ENCODE measurements at regions not wholly inside any gene's neighbourhood (a gene's known extent, or its start where the extent isn't known, plus 50 kb on each side); places are given as distances from the start of the nearest gene placed in this dataset.

DNA sequence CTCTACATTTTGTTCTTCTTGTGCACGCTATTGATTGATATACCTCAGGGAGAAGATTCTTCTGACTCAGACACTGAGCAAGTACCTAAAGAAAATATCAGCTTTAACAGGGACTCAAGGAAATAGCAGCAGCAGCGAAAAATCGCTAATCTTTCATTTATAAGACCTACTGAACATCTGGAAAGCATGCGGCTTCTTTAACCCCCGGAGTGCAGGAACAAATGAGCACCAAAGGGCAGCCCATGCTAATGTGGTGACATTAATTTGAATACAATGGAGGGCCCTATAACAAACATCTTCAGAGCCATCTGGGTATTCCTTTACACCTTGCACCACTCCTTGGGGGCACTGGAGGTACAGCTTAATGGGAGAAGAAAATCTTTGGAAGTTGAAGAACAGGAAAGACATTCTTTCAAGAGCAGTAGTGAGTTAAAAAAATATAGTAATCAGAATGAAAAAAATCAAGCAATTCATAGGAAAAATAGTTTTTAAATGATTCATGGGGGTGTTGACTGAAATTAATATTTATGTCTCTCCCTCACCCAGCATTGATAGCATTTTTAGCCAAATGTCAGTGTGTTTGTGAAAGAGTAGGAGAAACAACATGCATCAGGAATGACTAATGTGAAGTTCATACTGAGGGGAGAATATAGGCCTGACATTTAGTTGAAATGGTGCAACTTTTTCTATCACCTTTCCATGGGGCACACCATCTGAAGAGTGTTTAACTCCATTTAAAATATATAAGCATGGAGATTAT is 281.7 kb downstream of the HRH4 start:
- Mint-ChIP-seq H3K27me3 (peaks cover 3% of the 10 kb centered on the region), H3K4me3 (no peak overlapping the region), H3K9me3 (ENCODE audit: low read depth) (no peaks in the 10 kb centered on the region), H3K27ac (no peak overlapping the region), H3K36me3 (ENCODE audit: low read depth) (no peaks in the 10 kb centered on the region), H3K4me1 (no peaks in the 10 kb centered on the region)
- DNase-seq (no peak), ATAC-seq (no peak)
- ChIA-PET CTCF (no interaction called here), POLR2A (no interaction called here)
- intact Hi-C loops (cut with DNase I, micrococcal nuclease): no loop called here

DNA sequence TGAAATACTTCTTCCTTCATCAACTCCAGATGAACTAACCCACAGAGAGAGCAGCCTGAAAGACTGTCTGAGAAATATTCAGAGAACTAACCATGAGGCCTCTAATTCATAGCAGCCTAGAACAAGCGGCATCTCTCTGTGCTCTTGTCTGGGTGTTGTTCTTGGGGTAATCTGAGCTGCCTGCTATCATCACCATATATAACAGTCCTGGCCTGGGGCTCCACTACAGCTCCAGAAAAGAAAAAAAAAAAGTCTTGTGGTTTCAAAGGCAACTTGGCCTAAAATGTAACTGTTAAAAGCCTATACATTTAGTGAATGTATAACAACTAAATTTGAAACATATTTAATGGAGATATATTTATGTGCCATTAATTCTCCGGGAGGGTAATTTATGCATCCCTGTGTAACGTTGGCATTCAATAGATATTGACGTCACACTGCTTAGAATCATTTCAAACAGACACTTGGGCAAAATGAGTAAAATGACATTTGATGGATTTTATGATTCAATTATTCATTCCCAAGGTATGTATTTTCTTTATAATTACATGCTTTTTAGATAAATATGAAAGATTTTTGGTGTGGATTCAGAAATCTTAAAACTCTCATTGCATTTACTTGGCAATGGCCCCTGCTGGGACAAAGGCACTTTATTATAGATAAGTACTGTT is 294.3 kb downstream of the HRH4 start:
- no peak for ATAC-seq
- no peaks in the 10 kb centered on the region for H3K4me1 Mint-ChIP-seq
- no peak overlapping the region for H3K27ac Mint-ChIP-seq
- no peak for DNase-seq
- POLR2A ChIA-PET: no interaction called here
- no peaks in the 10 kb centered on the region for H3K36me3 Mint-ChIP-seq (ENCODE audit: low read depth)
- H3K9me3 Mint-ChIP-seq (ENCODE audit: low read depth): no peaks in the 10 kb centered on the region
- H3K4me3 Mint-ChIP-seq: no peak overlapping the region
- H3K27me3 Mint-ChIP-seq: peaks cover 7% of the 10 kb centered on the region
- CTCF ChIA-PET: no interaction called here
- intact Hi-C loops (cut with DNase I, micrococcal nuclease): no loop called here

DNA sequence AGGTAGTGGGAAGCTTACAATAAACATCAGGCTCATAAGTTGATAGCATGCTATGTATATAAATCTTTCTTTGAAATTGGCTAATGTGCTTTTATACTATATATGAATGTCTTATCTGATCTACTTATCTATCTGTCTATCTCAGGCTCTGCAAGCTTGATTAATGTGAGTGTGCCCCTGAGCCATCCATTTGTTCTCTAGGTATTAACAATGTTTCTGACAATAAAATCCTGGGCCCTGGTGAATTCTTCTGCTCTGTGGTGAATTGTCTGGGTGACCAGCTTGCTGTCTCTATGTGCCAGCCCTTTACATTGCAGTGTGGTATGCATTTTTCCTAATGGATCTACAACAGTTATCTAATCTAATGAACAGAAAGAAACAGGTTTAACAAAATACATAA is 295.9 kb downstream of the HRH4 start:
- Mint-ChIP-seq H3K27me3 (peaks cover 11% of the 10 kb centered on the region), H3K4me1 (no peaks in the 10 kb centered on the region), H3K27ac (no peak overlapping the region), H3K9me3 (ENCODE audit: low read depth) (peaks cover 5% of the 10 kb centered on the region), H3K4me3 (no peak overlapping the region), H3K36me3 (ENCODE audit: low read depth) (no peaks in the 10 kb centered on the region)
- intact Hi-C loops (cut with DNase I, micrococcal nuclease): no loop called here
- CTCF ChIA-PET: interaction anchor here (0.8 kb wide), 1 partner anchor 15 kb away, joined by 4 read pairs; no protein-coding TSS in a partner anchor
- no peak for DNase-seq
- ATAC-seq: no peak
- POLR2A ChIA-PET: no interaction called here

DNA sequence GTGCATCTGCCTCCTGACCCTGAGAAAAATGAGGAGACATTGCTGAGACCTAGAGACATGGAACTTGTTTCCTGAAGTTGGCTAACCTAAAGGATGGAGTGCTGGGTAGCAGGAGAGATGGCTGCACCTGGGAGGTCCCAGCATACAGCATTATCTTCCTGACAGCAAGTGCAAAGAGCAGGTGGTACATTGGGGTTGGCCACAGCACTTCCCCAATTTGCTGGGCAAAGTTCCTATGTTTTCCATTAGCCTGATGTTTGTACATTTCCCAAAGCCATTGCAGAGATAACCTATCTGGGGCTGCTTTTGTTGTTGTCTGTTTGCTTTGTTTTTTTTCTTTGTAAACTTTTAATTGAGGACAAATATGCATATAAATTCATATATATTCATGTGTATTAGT is 296.7 kb downstream of the HRH4 start:
- ChIA-PET POLR2A (no interaction called here), CTCF (no interaction called here)
- H3K27me3 Mint-ChIP-seq: peaks cover 9% of the 10 kb centered on the region
- ATAC-seq: no peak
- DNase-seq: no peak
- no peaks in the 10 kb centered on the region for H3K4me1 Mint-ChIP-seq
- H3K36me3 Mint-ChIP-seq (ENCODE audit: low read depth): no peaks in the 10 kb centered on the region
- H3K9me3 Mint-ChIP-seq (ENCODE audit: low read depth): peaks cover 7% of the 10 kb centered on the region
- no peak overlapping the region for H3K27ac Mint-ChIP-seq
- intact Hi-C loops (cut with DNase I, micrococcal nuclease): no loop called here
- H3K4me3 Mint-ChIP-seq: no peak overlapping the region

DNA sequence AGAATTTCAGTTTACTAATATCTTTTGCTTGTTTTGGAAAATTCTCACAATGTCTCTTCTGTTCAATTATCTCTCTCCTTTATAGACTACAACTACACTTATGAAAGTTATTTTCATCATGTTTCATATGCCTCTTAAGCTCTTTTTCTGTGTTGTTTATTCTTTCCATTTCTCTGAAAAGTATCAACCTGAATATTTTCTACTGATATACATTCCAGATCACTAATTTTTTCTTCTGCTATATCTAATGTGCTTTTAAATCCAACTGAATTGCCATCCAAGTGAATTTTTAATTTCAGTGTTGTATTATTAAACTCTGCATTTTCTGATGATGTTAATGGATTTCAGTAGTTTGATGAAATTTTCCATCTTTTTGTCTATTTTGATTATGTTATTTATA is 301.3 kb downstream of the HRH4 start:
- no peak overlapping the region for H3K27ac Mint-ChIP-seq
- intact Hi-C loops (cut with DNase I, micrococcal nuclease): no loop called here
- ChIA-PET CTCF (interaction anchor here (0.8 kb wide), 1 partner anchor 35 kb away, joined by 4 read pairs; no protein-coding TSS in a partner anchor), POLR2A (interaction anchor here (0.6 kb wide), 1 partner anchor 544 kb away, joined by 6 read pairs; no protein-coding TSS in a partner anchor)
- H3K4me1 Mint-ChIP-seq: no peaks in the 10 kb centered on the region
- no peaks in the 10 kb centered on the region for H3K36me3 Mint-ChIP-seq (ENCODE audit: low read depth)
- H3K4me3 Mint-ChIP-seq: no peak overlapping the region
- DNase-seq (no peak), ATAC-seq (no peak)
- H3K27me3 Mint-ChIP-seq: peaks cover 12% of the 10 kb centered on the region
- H3K9me3 Mint-ChIP-seq (ENCODE audit: low read depth): peaks cover 7% of the 10 kb centered on the region

DNA sequence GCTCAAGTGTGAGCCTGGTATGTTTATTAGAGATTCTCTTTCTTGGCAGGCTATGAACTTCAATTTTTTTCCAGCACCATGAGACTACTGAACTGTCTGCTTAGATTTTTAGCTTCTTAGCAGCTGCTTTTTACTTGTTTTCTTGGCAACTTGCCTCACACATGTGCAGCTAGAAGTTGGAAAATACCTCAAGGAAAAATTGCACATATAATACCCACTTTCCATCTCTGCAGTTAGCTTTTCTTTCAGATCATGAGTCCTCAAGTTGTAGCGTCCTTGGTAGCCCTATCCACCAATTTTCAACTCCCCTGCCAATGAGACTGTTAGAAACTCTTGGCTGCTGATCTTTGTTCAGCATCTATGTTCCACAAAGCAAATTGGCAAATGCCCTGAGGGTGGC is 302.1 kb downstream of the HRH4 start:
- ChIA-PET POLR2A (no interaction called here), CTCF (no interaction called here)
- intact Hi-C loops (cut with DNase I, micrococcal nuclease): no loop called here
- H3K4me1 Mint-ChIP-seq: no peaks in the 10 kb centered on the region
- H3K9me3 Mint-ChIP-seq (ENCODE audit: low read depth): peaks cover 7% of the 10 kb centered on the region
- H3K4me3 Mint-ChIP-seq: no peak overlapping the region
- H3K36me3 Mint-ChIP-seq (ENCODE audit: low read depth): no peaks in the 10 kb centered on the region
- no peak overlapping the region for H3K27ac Mint-ChIP-seq
- ATAC-seq (no peak), DNase-seq (no peak)
- peaks cover 14% of the 10 kb centered on the region for H3K27me3 Mint-ChIP-seq

DNA sequence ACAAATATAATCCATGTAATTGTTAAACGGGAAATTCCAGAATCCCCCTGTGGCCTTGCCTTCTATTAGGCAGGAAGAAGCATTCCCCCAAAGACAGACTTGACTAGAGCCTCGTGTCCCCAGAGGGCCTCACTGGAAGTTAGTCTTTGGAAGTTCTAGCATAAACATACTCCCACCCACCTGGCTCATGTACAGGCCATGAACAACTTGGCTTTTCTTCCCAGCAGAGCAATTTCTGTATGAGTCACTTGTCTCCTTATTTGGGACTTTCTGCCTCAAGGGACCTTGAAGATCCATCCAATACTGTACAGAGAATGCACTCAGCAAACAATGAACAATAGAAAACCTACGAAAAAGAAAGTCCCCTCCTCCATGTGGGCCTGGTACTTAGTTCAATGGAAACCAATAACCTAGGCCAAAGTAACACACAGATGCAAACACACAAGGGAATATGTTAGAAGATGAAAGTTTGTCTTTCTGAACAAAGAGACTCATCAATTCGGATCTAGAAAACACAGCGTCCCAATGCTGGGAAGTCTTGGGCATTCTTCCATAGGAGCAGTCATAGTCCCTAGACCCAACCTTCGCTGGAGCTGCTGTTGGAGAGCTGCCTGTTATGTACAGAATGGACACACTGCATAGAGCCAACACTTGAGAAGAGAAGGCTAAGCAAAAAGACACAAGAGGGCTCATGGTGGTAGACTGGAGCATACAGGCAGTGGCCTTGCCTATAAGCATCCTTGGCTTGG is 303.5 kb downstream of the HRH4 start:
- Mint-ChIP-seq H3K4me3 (no peak overlapping the region), H3K36me3 (ENCODE audit: low read depth) (no peaks in the 10 kb centered on the region), H3K27me3 (peaks cover 14% of the 10 kb centered on the region), H3K4me1 (no peaks in the 10 kb centered on the region), H3K9me3 (ENCODE audit: low read depth) (peaks cover 7% of the 10 kb centered on the region), H3K27ac (no peak overlapping the region)
- no peak for ATAC-seq
- intact Hi-C loops (cut with DNase I, micrococcal nuclease): no loop called here
- DNase-seq: no peak
- ChIA-PET CTCF (no interaction called here), POLR2A (no interaction called here)

DNA sequence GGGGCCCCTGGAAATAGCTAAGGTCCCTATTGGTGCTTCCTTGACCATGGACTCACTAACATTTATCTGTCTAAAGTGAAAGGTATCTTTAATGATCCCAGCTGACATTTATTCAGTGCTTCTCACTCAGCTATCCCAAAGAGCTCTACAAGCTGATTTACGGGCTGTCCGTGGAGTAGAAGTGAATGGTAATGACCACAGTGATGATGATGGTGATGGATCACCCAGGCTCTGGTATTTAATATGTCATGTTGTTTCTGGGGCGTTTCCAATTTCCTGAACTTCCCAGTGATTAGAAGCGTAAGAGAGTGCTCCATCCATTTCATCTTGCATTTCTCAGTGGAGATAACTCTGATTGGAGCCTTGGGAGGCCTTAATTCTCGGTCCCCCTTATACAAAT is 304.3 kb downstream of the HRH4 start:
- no peak for DNase-seq
- Mint-ChIP-seq H3K27me3 (peaks cover 18% of the 10 kb centered on the region), H3K4me1 (no peaks in the 10 kb centered on the region), H3K27ac (no peak overlapping the region), H3K4me3 (no peak overlapping the region), H3K9me3 (ENCODE audit: low read depth) (peaks cover 7% of the 10 kb centered on the region), H3K36me3 (ENCODE audit: low read depth) (no peaks in the 10 kb centered on the region)
- POLR2A ChIA-PET: no interaction called here
- ATAC-seq: no peak
- intact Hi-C loops (cut with DNase I, micrococcal nuclease): no loop called here
- CTCF ChIA-PET: no interaction called here

DNA sequence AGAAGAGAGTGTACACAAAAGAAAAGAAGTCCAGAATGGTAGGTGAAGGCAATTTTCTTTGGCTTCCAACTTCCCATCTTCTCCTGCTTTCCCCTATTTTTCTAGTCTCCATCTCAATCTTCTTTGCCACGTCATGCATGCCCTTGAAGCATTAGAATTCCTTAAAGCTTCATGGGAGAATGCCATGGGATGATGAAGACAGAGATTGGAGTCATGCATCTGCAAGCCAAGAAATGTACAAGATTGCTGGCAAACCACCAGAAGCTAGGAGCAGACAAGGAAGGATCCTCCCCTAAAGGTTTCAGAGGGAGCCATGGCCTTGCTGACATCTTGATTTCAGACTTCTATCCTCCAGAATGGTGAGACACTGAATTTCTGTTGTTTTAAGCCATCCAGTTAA is 305.9 kb downstream of the HRH4 start:
- no peak for DNase-seq
- CTCF ChIA-PET: no interaction called here
- H3K36me3 Mint-ChIP-seq (ENCODE audit: low read depth): no peaks in the 10 kb centered on the region

DNA sequence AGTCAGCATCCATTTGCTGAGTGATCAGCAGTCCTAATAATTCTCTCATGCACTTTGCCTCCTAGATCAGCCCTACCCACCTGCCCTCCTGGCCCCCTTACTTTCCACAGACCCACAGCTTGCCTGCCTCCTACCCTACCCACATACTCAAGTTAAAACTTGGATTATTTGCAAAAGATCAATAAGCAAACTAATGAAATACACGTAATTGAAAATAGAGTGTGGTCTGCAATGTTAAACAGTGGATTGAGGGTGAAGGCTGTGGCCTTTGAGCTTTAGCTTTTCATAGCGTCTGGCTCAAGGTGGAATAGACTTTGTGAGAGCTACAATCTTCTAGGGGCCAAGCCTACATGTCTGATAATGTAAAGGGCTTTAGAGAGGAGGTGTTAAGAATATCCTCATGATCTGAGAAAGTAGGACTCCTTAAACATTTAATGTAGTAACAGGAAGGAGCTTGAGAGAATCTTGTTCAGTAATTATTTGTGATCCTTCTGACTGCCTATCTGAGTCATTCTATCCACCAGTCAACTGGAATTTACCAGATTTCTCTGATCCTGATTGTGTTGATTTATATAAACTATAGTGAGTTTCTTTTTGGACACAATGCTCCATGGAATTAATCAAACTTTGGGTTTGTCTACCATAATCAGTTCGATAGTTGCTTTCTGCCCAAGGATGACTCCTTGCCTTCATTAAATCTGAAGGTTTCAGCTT is 310.0 kb downstream of the HRH4 start:
- Mint-ChIP-seq H3K9me3 (ENCODE audit: low read depth) (no peaks in the 10 kb centered on the region), H3K4me1 (no peaks in the 10 kb centered on the region), H3K27me3 (peaks cover 14% of the 10 kb centered on the region), H3K27ac (no peak overlapping the region), H3K36me3 (ENCODE audit: low read depth) (no peaks in the 10 kb centered on the region), H3K4me3 (no peak overlapping the region)
- no peak for DNase-seq
- ChIA-PET CTCF (no interaction called here), POLR2A (no interaction called here)
- intact Hi-C loops (cut with DNase I, micrococcal nuclease): no loop called here
- no peak for ATAC-seq

More for the DNA sequence above, 305.9 kb downstream of the HRH4 start:
- no peak for ATAC-seq
- Mint-ChIP-seq H3K9me3 (ENCODE audit: low read depth) (peaks cover 3% of the 10 kb centered on the region), H3K27ac (no peak overlapping the region), H3K4me3 (no peak overlapping the region), H3K4me1 (no peaks in the 10 kb centered on the region), H3K27me3 (peaks cover 17% of the 10 kb centered on the region)
- intact Hi-C loops (cut with DNase I, micrococcal nuclease): no loop called here
- POLR2A ChIA-PET: no interaction called here

DNA sequence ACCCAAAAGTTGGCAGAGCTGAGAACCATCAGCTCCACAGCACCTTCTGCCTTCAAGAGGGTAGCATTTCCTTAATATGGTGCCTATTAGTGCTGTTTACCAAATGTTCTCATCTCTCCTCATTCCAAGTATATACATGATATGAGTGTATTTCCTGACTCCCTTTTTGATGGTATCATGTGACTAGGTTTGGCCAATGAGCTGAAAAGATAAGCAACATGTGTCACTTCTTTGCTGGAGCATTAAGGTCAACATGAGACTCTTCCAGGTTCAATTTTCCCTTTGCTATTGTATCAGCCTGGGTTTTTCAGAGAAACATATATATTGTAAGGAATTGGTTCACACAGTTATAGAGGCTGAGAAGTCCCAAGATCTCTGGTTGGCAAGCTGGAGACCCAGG is 310.9 kb downstream of the HRH4 start:
- H3K27me3 Mint-ChIP-seq: peaks cover 12% of the 10 kb centered on the region
- no peaks in the 10 kb centered on the region for H3K4me1 Mint-ChIP-seq
- H3K4me3 Mint-ChIP-seq: no peak overlapping the region
- DNase-seq (no peak), ATAC-seq (no peak)
- CTCF ChIA-PET: interaction anchor here (1.0 kb wide), 1 partner anchor 11 kb away, joined by 4 read pairs; no protein-coding TSS in a partner anchor
- H3K27ac Mint-ChIP-seq: no peak overlapping the region
- POLR2A ChIA-PET: no interaction called here
- no peaks in the 10 kb centered on the region for H3K9me3 Mint-ChIP-seq (ENCODE audit: low read depth)
- intact Hi-C loops (cut with DNase I, micrococcal nuclease): no loop called here
- H3K36me3 Mint-ChIP-seq (ENCODE audit: low read depth): no peaks in the 10 kb centered on the region

Measured in activated CD4-positive, alpha-beta T cell treated with anti-CD3 and anti-CD28 coated beads for 36 hours (primary cell).